ENCODE measurements at regions not wholly inside any gene's neighbourhood (a gene's known extent, or its start where the extent isn't known, plus 50 kb on each side); places are given as distances from the start of the nearest gene placed in this dataset.

- TF ChIP-seq RAD21 (IDR thresholded peaks at IDR 0.05; ENCODE audit: low read depth) (no peak), ZBTB7A (IDR thresholded peaks at IDR 0.05; ENCODE audit: low read depth) (no peak), REST (IDR thresholded peaks at IDR 0.05; ENCODE audit: low read depth) (no peak), NFIC (IDR thresholded peaks at IDR 0.05) (no peak), USF1 (IDR thresholded peaks at IDR 0.05) (no peak), EP300 (IDR thresholded peaks at IDR 0.05; ENCODE audit: borderline replicate concordance) (no peak), CREB1 (IDR thresholded peaks at IDR 0.05; ENCODE audit: low read depth) (no peak), TAF1 (IDR thresholded peaks at IDR 0.05; ENCODE audit: low read depth) (no peak), TEAD4 (IDR thresholded peaks at IDR 0.05) (no peak), YY1 (IDR thresholded peaks at IDR 0.05; ENCODE audit: low read depth) (no peak), EGR1 (IDR thresholded peaks at IDR 0.05) (no peak), CEBPB (IDR thresholded peaks at IDR 0.05) (no peak)
These were observed 128.2 kb downstream of the HS3ST3B1 start for GRCh38 chr17:14429084-14429483.

GRCh38 chr17:14428648-14429029, 127.8 kb downstream of the HS3ST3B1 start:
- TF ChIP-seq YY1 (IDR thresholded peaks at IDR 0.05; ENCODE audit: low read depth) (no peak), ZBTB7A (IDR thresholded peaks at IDR 0.05; ENCODE audit: low read depth) (no peak), EGR1 (IDR thresholded peaks at IDR 0.05) (no peak), TAF1 (IDR thresholded peaks at IDR 0.05; ENCODE audit: low read depth) (no peak), CREB1 (IDR thresholded peaks at IDR 0.05; ENCODE audit: low read depth) (no peak), USF1 (IDR thresholded peaks at IDR 0.05) (no peak), CEBPB (IDR thresholded peaks at IDR 0.05) (no peak), NFIC (IDR thresholded peaks at IDR 0.05) (no peak), TCF12 (IDR thresholded peaks at IDR 0.05; ENCODE audit: low read depth) (no peak), EP300 (IDR thresholded peaks at IDR 0.05; ENCODE audit: borderline replicate concordance) (no peak), RAD21 (IDR thresholded peaks at IDR 0.05; ENCODE audit: low read depth) (no peak), TEAD4 (IDR thresholded peaks at IDR 0.05) (no peak), FOXM1 (IDR thresholded peaks at IDR 0.05; ENCODE audit: borderline replicate concordance, low read depth) (no peak)

GRCh38 chr17:14427900-14428647, 127.2 kb downstream of the HS3ST3B1 start:
- no peak for TF ChIP-seq MAX (IDR thresholded peaks at IDR 0.05)
- no peak for TF ChIP-seq CREB1 (IDR thresholded peaks at IDR 0.05; ENCODE audit: low read depth)
- TF ChIP-seq TEAD4 (IDR thresholded peaks at IDR 0.05), result no peak
- no peak for TF ChIP-seq CEBPB (IDR thresholded peaks at IDR 0.05)
- TF ChIP-seq USF1 (IDR thresholded peaks at IDR 0.05), result no peak
- no peak for TF ChIP-seq EP300 (IDR thresholded peaks at IDR 0.05; ENCODE audit: borderline replicate concordance)
- no peak for TF ChIP-seq FOXM1 (IDR thresholded peaks at IDR 0.05; ENCODE audit: borderline replicate concordance, low read depth)
- TF ChIP-seq NFIC (IDR thresholded peaks at IDR 0.05), result no peak
- no peak for TF ChIP-seq TAF1 (IDR thresholded peaks at IDR 0.05; ENCODE audit: low read depth)
- no peak for TF ChIP-seq RAD21 (IDR thresholded peaks at IDR 0.05; ENCODE audit: low read depth)
- TF ChIP-seq ZBTB7A (IDR thresholded peaks at IDR 0.05; ENCODE audit: low read depth), result no peak
- TF ChIP-seq TCF12 (IDR thresholded peaks at IDR 0.05; ENCODE audit: low read depth), result no peak
- TF ChIP-seq YY1 (IDR thresholded peaks at IDR 0.05; ENCODE audit: low read depth), result no peak
- no peak for TF ChIP-seq EGR1 (IDR thresholded peaks at IDR 0.05)
- TF ChIP-seq REST (IDR thresholded peaks at IDR 0.05; ENCODE audit: low read depth), result no peak

- no peak for TF ChIP-seq RAD21 (IDR thresholded peaks at IDR 0.05; ENCODE audit: low read depth)
- TF ChIP-seq REST (IDR thresholded peaks at IDR 0.05; ENCODE audit: low read depth), result no peak
These were observed 116.5 kb downstream of the HS3ST3B1 start for GRCh38 chr17:14417336-14417735.

Data from Ishikawa (cell line).